Fibroblast of upper back skin (primary cell): ENCODE measurements at regions not wholly inside any gene's neighbourhood (a gene's known extent, or its start where the extent isn't known, plus 50 kb on each side); places are given as distances from the start of the nearest gene placed in this dataset.

Experiments
- DNase-seq: peaks from one replicate; pipeline ENCODE4 v3.0.0-alpha.2; 2013

- no peak for DNase-seq
Measured at GRCh38 chr2:39538718-39539117, 101.6 kb upstream of the MAP4K3 start.

DNA sequence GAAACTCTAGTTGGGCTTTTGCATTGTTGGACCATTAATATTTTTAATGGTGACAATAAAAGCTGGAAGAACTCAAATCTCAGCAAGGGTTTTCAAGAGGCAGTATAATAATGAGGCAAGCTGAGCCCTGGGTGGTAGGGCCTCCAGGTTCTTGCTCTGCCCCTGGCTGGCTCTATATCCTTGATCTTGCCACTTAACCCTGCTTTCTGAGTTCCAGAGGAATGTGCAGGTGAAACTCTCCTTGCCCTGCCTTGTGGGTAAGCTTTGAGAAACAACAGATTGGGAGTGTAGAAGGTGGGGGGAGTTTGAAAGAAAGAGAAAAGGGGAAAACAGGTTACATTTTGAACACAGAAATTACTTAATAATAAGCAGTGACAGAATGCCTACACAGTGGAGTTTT is 103.3 kb upstream of the MAP4K3 start:
- DNase-seq = no peak

GRCh38 chr2:39541011-39541930 is 104.2 kb upstream of the MAP4K3 start:
- no peak for DNase-seq

- DNase-seq = no peak
Measured at GRCh38 chr2:39542523-39542922, 105.4 kb upstream of the MAP4K3 start.

DNA sequence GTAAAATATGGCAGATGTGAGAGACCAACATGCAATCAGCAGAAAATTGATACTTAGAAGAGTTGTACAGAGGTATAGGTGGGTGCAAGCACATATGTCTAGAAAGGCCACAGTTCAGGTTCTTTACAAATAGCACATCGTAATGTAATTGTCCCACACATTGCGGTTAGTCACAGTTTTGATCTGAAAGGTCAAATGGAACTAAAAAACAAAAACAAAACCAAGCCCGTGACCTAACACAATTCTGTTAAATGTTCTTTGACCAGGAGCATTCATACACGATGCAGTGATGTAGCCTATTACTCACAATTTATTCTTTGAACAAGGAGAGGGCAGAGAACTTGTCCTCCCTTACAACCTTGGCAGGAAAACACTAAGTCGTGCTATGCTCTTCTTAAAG is 108.9 kb upstream of the MAP4K3 start:
- DNase-seq = no peak

- DNase-seq = no peak
Measured at GRCh38 chr2:39546409-39546808, 109.3 kb upstream of the MAP4K3 start.

DNA sequence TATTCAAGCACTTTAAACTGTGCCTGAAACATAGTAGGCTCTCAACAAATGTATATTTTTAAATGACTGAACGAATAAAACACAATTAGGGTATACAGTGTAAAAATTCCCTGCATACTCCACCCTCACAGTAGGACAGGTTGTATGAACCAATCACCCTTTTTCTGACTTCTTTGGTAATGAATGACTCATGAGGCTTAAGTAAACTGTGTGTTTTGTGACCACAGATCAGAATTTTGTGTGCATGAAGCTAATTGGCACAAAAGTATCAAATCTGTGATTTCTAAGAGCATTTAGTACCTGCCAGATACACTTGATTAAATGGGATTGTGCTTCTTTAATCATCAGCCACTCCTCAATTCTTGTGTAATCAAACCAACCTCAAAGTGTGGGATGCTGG is 109.9 kb upstream of the MAP4K3 start:
- no peak for DNase-seq

GRCh38 chr2:39547811-39548719 is 111.0 kb upstream of the MAP4K3 start:
- DNase-seq = peak; percentile 26

GRCh38 chr2:39549000-39549399 is 111.9 kb upstream of the MAP4K3 start:
- no peak for DNase-seq

DNA sequence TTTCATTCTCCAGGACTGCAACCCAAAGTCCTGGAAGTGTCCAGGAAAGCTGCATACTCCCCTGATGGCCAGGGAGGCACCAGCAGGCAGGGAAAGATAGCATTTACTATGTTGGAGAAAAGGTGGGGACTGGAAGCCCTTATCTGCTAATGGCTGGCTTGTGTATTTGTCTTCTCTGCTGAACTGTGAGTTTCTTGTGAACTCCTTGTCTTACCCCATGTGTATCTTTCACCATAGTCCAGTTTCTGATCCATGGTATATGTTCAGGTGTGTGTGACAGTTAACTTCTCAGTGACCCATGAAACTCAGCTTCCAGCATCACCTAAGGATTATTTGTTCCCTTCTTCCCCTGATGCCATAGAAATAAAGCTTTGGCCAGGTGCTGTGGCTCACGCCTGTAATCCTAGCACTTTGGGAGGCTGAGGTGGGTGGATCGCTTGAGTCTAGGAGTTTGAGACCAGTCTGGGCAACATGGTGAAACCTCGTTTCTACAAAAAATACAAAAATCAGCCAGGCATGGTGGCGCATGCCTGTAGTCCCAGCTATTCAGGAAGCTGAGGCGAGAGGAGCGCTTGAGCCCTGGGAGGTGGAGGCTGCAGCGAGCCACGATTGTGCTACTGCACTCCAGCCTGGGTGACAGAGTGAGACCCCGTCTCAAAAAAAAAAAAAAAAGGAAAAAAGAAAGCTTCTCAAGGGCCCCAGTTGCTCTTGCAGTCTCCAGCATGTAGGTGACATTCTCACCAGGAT is 112.8 kb upstream of the MAP4K3 start:
- DNase-seq = no peak

DNA sequence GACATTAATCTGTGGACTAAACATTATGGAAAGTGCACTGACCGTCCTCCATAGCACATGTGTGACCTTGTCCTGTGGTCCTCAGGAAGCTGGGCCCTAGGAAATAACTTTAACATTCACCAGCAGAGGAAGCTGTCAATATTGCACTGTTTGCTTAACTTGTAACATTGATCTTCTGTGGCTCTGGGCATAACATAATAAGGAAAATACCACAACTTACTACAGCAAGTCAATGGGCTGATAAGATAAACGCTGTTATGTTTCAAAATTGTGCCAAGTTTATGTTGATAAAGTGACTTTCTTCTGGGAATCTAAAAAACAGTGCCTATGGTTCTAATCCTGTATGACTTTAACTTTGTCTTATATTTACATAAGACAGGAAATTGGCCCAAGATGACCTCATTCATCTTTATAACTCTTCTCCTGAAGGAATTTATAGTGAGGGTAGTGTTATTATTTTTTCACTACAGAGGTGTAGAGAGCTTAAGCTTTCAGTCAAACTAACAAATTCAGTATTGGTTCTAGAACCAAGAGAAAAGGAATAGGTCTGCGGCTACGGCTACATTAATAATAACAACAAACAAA is 113.7 kb upstream of the MAP4K3 start:
- DNase-seq = no peak

DNA sequence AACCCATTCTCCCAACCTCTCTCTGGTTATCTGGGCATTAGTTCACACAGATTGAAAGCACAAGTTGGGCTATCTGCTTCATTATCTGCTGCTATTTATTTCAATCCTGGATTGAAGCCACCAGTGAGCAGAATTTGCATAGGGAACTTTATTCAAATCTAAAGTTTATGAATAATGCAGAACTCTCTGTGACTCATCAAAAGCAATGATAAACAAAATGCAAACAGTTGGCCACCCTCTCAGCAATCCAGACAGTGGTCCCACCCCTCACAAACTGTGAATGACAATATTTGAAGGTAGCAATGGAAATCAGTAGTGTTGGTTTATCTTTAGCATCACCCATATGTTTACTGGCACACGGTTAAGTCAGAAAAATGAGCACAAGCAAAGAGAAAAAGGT is 106.8 kb upstream of the TMEM178A start:
- DNase-seq = no peak

DNA sequence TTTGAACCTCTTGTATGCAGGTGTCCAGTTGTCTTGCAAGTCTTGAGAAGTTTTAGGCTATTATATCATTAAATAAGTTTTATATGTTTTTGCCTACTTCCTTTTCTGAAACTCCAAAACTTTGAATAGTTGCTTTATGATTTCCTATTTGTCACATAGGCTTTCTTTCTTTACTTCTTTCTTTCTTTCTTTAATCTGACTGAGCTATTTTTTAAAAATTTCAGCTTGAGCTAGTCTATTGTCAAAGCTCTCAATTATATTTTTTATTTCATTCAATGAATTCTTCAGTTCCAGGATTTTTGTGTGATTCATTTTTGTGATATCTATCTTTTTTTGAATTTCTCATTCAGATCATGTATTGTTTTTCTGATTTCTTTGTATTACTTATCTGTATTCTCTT is 102.1 kb upstream of the TMEM178A start:
- no peak for DNase-seq

GRCh38 chr2:39567507-39567906 is 98.2 kb upstream of the TMEM178A start:
- DNase-seq = peak; percentile 74

- DNase-seq = no peak
Measured at GRCh38 chr2:39568116-39568515, 97.6 kb upstream of the TMEM178A start.

GRCh38 chr2:39568561-39569006 is 97.1 kb upstream of the TMEM178A start:
- peak; percentile 90 for DNase-seq

DNA sequence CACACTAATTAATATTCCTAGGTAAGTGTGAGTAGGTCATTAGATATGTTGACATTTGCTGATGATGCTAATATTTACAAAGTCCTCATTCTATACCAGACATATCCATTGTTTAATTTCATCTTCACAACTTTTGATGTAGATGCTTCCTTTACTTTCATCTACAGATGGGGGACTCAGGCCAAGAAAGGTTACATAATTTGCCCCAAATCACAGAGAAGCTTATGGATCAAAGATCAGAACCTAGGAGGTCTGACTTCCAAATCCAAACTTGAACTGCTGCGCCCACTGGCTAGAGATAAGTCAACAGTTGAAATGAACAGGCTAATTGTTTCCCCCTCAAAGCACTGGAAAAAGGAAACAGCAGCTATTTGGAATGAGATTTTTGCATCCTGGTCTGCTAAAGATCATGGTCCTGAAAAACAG is 95.6 kb upstream of the TMEM178A start:
- DNase-seq = no peak

- DNase-seq = no peak
Measured at GRCh38 chr2:39570614-39571013, 95.1 kb upstream of the TMEM178A start.

DNA sequence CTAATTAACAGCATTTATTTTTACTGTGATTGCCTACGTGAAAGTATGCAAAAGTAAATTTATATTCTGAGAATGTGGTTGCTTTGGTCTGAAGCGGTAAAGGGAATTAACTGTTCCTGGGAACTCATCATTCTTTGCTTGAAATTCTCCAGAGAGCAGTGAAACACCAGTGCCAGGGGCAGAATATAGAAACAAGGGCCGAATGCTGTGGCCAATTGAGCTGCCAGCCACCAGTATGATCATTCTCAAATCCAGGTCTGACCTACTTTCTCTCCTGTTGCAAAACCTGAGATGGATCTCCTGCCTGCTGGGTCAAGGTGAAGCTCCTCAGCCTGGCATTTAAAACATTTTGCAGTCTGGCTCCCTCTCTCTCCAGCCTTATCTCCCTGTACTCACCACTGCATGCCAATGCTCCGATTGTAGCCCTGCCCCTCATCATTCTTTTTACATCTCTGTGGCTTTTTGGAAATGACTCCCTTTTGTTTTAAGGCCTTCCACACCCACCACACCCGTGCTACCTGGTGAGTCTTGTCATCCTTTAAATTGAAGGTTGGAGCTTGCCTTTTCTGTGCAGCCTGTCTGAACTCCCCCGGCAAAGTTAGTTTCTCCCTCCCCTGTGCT is 94.5 kb upstream of the TMEM178A start:
- DNase-seq = peak; percentile 10

GRCh38 chr2:39573276-39573675 is 92.4 kb upstream of the TMEM178A start:
- no peak for DNase-seq

GRCh38 chr2:39581866-39582265 is 83.9 kb upstream of the TMEM178A start:
- no peak for DNase-seq

GRCh38 chr2:39583213-39583612 is 82.5 kb upstream of the TMEM178A start:
- DNase-seq = no peak
